B cell (primary cell): ENCODE measurements at regions not wholly inside any gene's neighbourhood (a gene's known extent, or its start where the extent isn't known, plus 50 kb on each side); places are given as distances from the start of the nearest gene placed in this dataset.

ENCODE experiments used
- ATAC-seq: fragments of 200-7000 bp; cut with Tn5 transposase; one replicate; pipeline ENCODE4 v1.10.0; 2021; ENCODE audit warnings: low read depth, mild to moderate bottlenecking, moderate number of reproducible peaks, moderate library complexity
- CTCF ChIA-PET: fragments of 350-600 bp; sonication (Branson Sonifier 250); formaldehyde crosslinking; loops from one replicate; lab custom pipeline; 2021; ENCODE audit warnings: antibody characterized with exemption, inconsistent platforms; lab: Charles Lee
- POLR2A ChIA-PET: fragments of 350-600 bp; sonication (Branson Sonifier 250); formaldehyde crosslinking; loops from one replicate; lab custom pipeline; 2021; ENCODE audit warnings: antibody characterized with exemption; lab: Charles Lee
- DNase-seq: peaks from one replicate; pipeline ENCODE4 v3.0.0; 2013
- H2AFZ ChIP-seq: 2 replicates; pipeline ENCODE4 v1.6.1; 2012; ENCODE audit warnings: mild to moderate bottlenecking, low read depth, low read length; ENCODE audit not compliant: insufficient read depth, poor library complexity, severe bottlenecking
- H3K27ac ChIP-seq, 2 donors: 1 replicate in 1 of 2; 2 replicates in 1 of 2; pipeline ENCODE4 v1.5.1; 2012 to 2013; ENCODE audit warnings: low read length in 2 of 2, mild to moderate bottlenecking in 2 of 2, moderate library complexity in 1 of 2
- H3K27me3 ChIP-seq, 4 experiments: fragments of 200-600 bp in 1 of 4; sonication (generic) in 1 of 4; replicated peaks in 1 of 4; 1 replicate in 2 of 4; 2 replicates in 2 of 4; pipeline versions ENCODE4 v1.6.1 to v1.7.0; 2013 to 2016; ENCODE audit warnings: low read length in 3 of 4, mild to moderate bottlenecking in 2 of 4, mixed read lengths in 1 of 4, moderate library complexity in 1 of 4; ENCODE audit not compliant: insufficient read depth in 4 of 4, control insufficient read depth in 3 of 4; ENCODE audit errors: control extremely low read depth in 1 of 4
- H3K36me3 ChIP-seq, 2 experiments: replicated peaks in 1 of 2; 1 replicate in 1 of 2; 2 replicates in 1 of 2; pipeline versions ENCODE4 v1.6.1 to v1.7.1; 2013; ENCODE audit warnings: low read length in 1 of 2; ENCODE audit not compliant: insufficient read depth in 2 of 2, control insufficient read depth in 1 of 2; ENCODE audit errors: control extremely low read depth in 1 of 2, extremely low read depth in 1 of 2
- H3K4me1 ChIP-seq, 2 donors: fragments of 200-600 bp in 1 of 2; sonication (generic) in 1 of 2; 1 replicate in 1 of 2; 2 replicates in 1 of 2; pipeline versions ENCODE4 v1.5.1 to v1.6.1; 2013 to 2017; ENCODE audit warnings: low read length in 2 of 2; ENCODE audit not compliant: control insufficient read depth in 2 of 2, insufficient read depth in 2 of 2
- H3K4me2 ChIP-seq: replicated peaks from 2 replicates; pipeline ENCODE3; 2012; ENCODE audit warnings: mild to moderate bottlenecking, low read depth, low read length; ENCODE audit not compliant: poor library complexity, severe bottlenecking
- H3K4me3 ChIP-seq, 5 experiments: fragments of 200-600 bp in 1 of 5; sonication (generic) in 1 of 5; 1 replicate in 3 of 5; 2 replicates in 2 of 5; pipeline versions ENCODE4 v1.5.1 to v1.7.0; 2011 to 2016; ENCODE audit warnings: low read length in 4 of 5, mild to moderate bottlenecking in 4 of 5, low read depth in 2 of 5, control low read depth in 1 of 5, moderate library complexity in 1 of 5; ENCODE audit not compliant: insufficient read depth in 1 of 5; ENCODE audit errors: control extremely low read depth in 1 of 5, extremely low read depth in 1 of 5
- H3K79me2 ChIP-seq: fragments of 200-600 bp; sonication (generic); one replicate; pipeline ENCODE4 v1.6.0; 2016; ENCODE audit warnings: low read length; ENCODE audit not compliant: control insufficient read depth, insufficient read depth
- H3K9ac ChIP-seq: fragments of 200-600 bp; sonication (generic); 2 replicates; pipeline ENCODE4 v1.6.1; 2017; ENCODE audit warnings: mild to moderate bottlenecking, low read length, moderate library complexity
- H3K9me3 ChIP-seq, 3 donors: one replicate each; pipeline versions ENCODE4 v1.6.1 to v1.7.1; 2013; ENCODE audit warnings: low read length in 2 of 3; ENCODE audit not compliant: control insufficient read depth in 2 of 3, insufficient read depth in 1 of 3; ENCODE audit errors: control extremely low read depth in 1 of 3
- H4K20me1 ChIP-seq: 2 replicates; pipeline ENCODE4 v1.6.0; 2012; ENCODE audit warnings: mild to moderate bottlenecking, low read length; ENCODE audit not compliant: insufficient read depth, control insufficient read depth, poor library complexity, severe bottlenecking
- H3K27ac Mint-ChIP-seq: one replicate; pipeline ENCODE4 v1.8.0; 2021; ENCODE audit warnings: mixed read lengths
- H3K27me3 Mint-ChIP-seq: one replicate; pipeline ENCODE4 v1.8.0; 2021; ENCODE audit warnings: mixed read lengths
- H3K4me1 Mint-ChIP-seq: one replicate; pipeline ENCODE4 v1.8.0; 2021; ENCODE audit warnings: mixed read lengths
- H3K4me3 Mint-ChIP-seq: one replicate; pipeline ENCODE4 v1.8.0; 2021; ENCODE audit warnings: mixed read lengths
- H3K9me3 Mint-ChIP-seq: one replicate; pipeline ENCODE4 v1.8.0; 2022; ENCODE audit warnings: mixed read lengths; ENCODE audit not compliant: insufficient read depth
- CTCF ChIP-seq: fragments of 200-600 bp; IDR thresholded peaks from one replicate; pipeline ENCODE4 v1.8.0; 2022; ENCODE audit warnings: antibody characterized with exemption, mild to moderate bottlenecking
- EZH2 ChIP-seq: IDR thresholded peaks from 2 replicates; pipeline ENCODE4 v1.6.1; 2012; ENCODE audit warnings: borderline replicate concordance, low read depth, mild to moderate bottlenecking, moderate library complexity, low read length; ENCODE audit not compliant: insufficient read depth, poor library complexity, severe bottlenecking
- WGBS: methylation state at CpG from one replicate; pipeline ENCODE4 v1.1.5; 2013; ENCODE audit warnings: missing lambda C conversion rate; ENCODE audit not compliant: insufficient coverage; 5-methylcytosine and 5-hydroxymethylcytosine counted together
- intact Hi-C: fragments of 100-400 bp; cut with micrococcal nuclease; formaldehyde crosslinking; loops from one replicate; pipeline ENCODE4 v1.10.0; 2022

GRCh38 chr19:32201211-32201610 is 144.2 kb upstream of the ZNF507 start:
- H3K79me2 ChIP-seq: no peaks in the 10 kb centered on the region
- no peak overlapping the region for H2AFZ ChIP-seq
- intact Hi-C loops: no loop called here
- ChIA-PET CTCF (no interaction called here), POLR2A (no interaction called here)
- no peaks in the 10 kb centered on the region for H3K4me1 Mint-ChIP-seq
- WGBS: 83% methylated on average over 2 of the region's 2 CpGs
- H3K4me3 ChIP-seq: no peak overlapping the region
- no peaks in the 10 kb centered on the region for H3K27me3 ChIP-seq
- DNase-seq (no peak), ATAC-seq (no peak)
- no peak overlapping the region for H3K9ac ChIP-seq
- H3K27ac ChIP-seq: no peak overlapping the region
- peaks cover 3% of the 10 kb centered on the region for H3K9me3 Mint-ChIP-seq
- H3K4me1 ChIP-seq: no peaks in the 10 kb centered on the region
- H3K36me3 ChIP-seq: no peaks in the 10 kb centered on the region
- H3K27ac Mint-ChIP-seq: no peak overlapping the region
- H3K4me2 ChIP-seq: no peak overlapping the region
- H4K20me1 ChIP-seq: no peaks in the 10 kb centered on the region
- H3K27me3 Mint-ChIP-seq: peaks cover 3% of the 10 kb centered on the region
- H3K4me3 Mint-ChIP-seq: no peak overlapping the region
- TF ChIP-seq CTCF (no peak), EZH2 (no peak)
- H3K9me3 ChIP-seq: peaks cover 0 to 30% (median 0%) of the 10 kb centered on the region in 3 donors

- TF ChIP-seq EZH2 (no peak), CTCF (no peak)
- Histone ChIP-seq H3K27ac (no peak overlapping the region), H3K27me3 (no peaks in the 10 kb centered on the region), H3K36me3 (no peaks in the 10 kb centered on the region), H3K4me3 (no peak overlapping the region), H3K9ac (no peak overlapping the region), H3K79me2 (no peaks in the 10 kb centered on the region), H3K4me1 (no peaks in the 10 kb centered on the region), H4K20me1 (no peaks in the 10 kb centered on the region), H2AFZ (no peak overlapping the region), H3K4me2 (no peak overlapping the region), H3K9me3 (peaks cover 0 to 26% (median 0%) of the 10 kb centered on the region in 3 donors)
- ATAC-seq (no peak), DNase-seq (no peak)
- H3K27ac Mint-ChIP-seq: no peak overlapping the region
- 2% methylated on average over 11 of the region's 15 CpGs for WGBS
- ChIA-PET POLR2A (no interaction called here), CTCF (no interaction called here)
- no peak overlapping the region for H3K4me3 Mint-ChIP-seq
- no peaks in the 10 kb centered on the region for H3K4me1 Mint-ChIP-seq
- H3K27me3 Mint-ChIP-seq: peaks cover 3% of the 10 kb centered on the region
- H3K9me3 Mint-ChIP-seq: peaks cover 3% of the 10 kb centered on the region
- intact Hi-C loops: no loop called here
Measured at GRCh38 chr19:32201636-32202051, 143.8 kb upstream of the ZNF507 start.
